HCT116 (cell line): ENCODE measurements at regions not wholly inside any gene's neighbourhood (a gene's known extent, or its start where the extent isn't known, plus 50 kb on each side); places are given as distances from the start of the nearest gene placed in this dataset.

Experiments
- ATAC-seq: fragments of 200-7000 bp; cut with Tn5 transposase; 2 replicates; pipeline ENCODE4 v1.9.1; 2020; ENCODE audit warnings: mild to moderate bottlenecking, moderate library complexity
- BruUV-seq: library from RNA; stranded (reverse); fragments of 400-500 nt; replicated peaks from 2 replicates; lab custom pipeline; 2021; lab: Mats Ljungman, UMichigan
- CTCF ChIA-PET: fragments of 300-600 bp; sonication (Branson Sonifier 250); formaldehyde crosslinking; loops from one replicate; lab custom pipeline; 2021; ENCODE audit warnings: antibody characterized with exemption; lab: Charles Lee
- POLR2A ChIA-PET: fragments of 300-600, 350-600 bp; sonication (Branson Sonifier 250); formaldehyde crosslinking; loops from one replicate; lab custom pipeline; 2021; ENCODE audit warnings: antibody characterized with exemption; lab: Charles Lee
- RAD21 ChIA-PET, 2 experiments: fragments of 300-600 bp; sonication (Branson Sonifier 250); formaldehyde crosslinking; loops; one replicate each; lab custom pipeline; 2023; ENCODE audit warnings: low total read pairs in 2 of 2; ENCODE audit not compliant: uncharacterized antibody in 2 of 2, unreplicated experiment in 2 of 2, low non-redundant PET in 1 of 2; lab: Charles Lee
- DNase-seq: peaks from one replicate; pipeline ENCODE4 v3.0.0-alpha.2; 2010; ENCODE audit warnings: low read depth, low spot score
- H2AFZ ChIP-seq: fragments of 200-600 bp; shearing (Covaris generic), sonication (generic); 2 replicates; pipeline ENCODE4 v1.6.1; 2017; ENCODE audit warnings: low read depth, mixed run types, mixed read lengths, antibody characterized with exemption, low read length; ENCODE audit not compliant: poor library complexity, severe bottlenecking
- H3K27ac ChIP-seq: 2 replicates; pipeline ENCODE4 v1.5.1; 2012; ENCODE audit warnings: low read depth, low read length
- H3K27me3 ChIP-seq: fragments of 200-600 bp; sonication (generic); 2 replicates; pipeline ENCODE4 v1.6.1; 2016; ENCODE audit warnings: mixed run types, low read length, mixed read lengths; ENCODE audit not compliant: insufficient read depth
- H3K36me3 ChIP-seq, 2 experiments: fragments of 200-500 bp in 1 of 2; fragments of 200-600 bp in 1 of 2; sonication (Bioruptor generic) in 1 of 2; sonication (generic) in 1 of 2; 2 replicates each; pipeline versions ENCODE4 v1.5.1 to v1.6.1; 2014 to 2016; ENCODE audit warnings: low read length in 2 of 2, inconsistent platforms in 1 of 2, mixed read lengths in 1 of 2, mixed run types in 1 of 2; ENCODE audit not compliant: insufficient read depth in 2 of 2, control insufficient read depth in 1 of 2
- H3K4me1 ChIP-seq, 2 experiments: fragments of 200-600 bp in 1 of 2; sonication (generic) in 1 of 2; 2 replicates each; pipeline versions ENCODE4 v1.5.1 to v1.6.1; 2012 to 2017; ENCODE audit warnings: low read length in 2 of 2, inconsistent platforms in 1 of 2, mild to moderate bottlenecking in 1 of 2, mixed read lengths in 1 of 2, mixed run types in 1 of 2, moderate library complexity in 1 of 2; ENCODE audit not compliant: insufficient read depth in 2 of 2, control insufficient read depth in 1 of 2
- H3K4me2 ChIP-seq: fragments of 200-600 bp; sonication (generic); 2 replicates; pipeline ENCODE4 v1.6.1; 2017; ENCODE audit warnings: mixed run types, low read length, mixed read lengths
- H3K4me3 ChIP-seq, 2 experiments: fragments of 200-600 bp in 1 of 2; sonication (generic) in 1 of 2; replicated peaks in 1 of 2; 2 replicates each; pipeline ENCODE4 v1.5.1; 2011 to 2016; ENCODE audit warnings: low read length in 2 of 2, control low read depth in 1 of 2, low read depth in 1 of 2, mild to moderate bottlenecking in 1 of 2, mixed read lengths in 1 of 2, mixed run types in 1 of 2
- H3K79me2 ChIP-seq: fragments of 200-600 bp; sonication (generic); 2 replicates; pipeline ENCODE4 v1.6.1; 2017; ENCODE audit warnings: mild to moderate bottlenecking, mixed run types, low read length, moderate library complexity, mixed read lengths; ENCODE audit not compliant: insufficient read depth
- H3K9ac ChIP-seq: fragments of 200-600 bp; sonication (generic); 2 replicates; pipeline ENCODE4 v1.6.1; 2016; ENCODE audit warnings: low read length, mixed read lengths
- H3K9me2 ChIP-seq: fragments of 200-600 bp; sonication (generic), shearing (Covaris generic); 2 replicates; pipeline ENCODE4 v1.6.1; 2017; ENCODE audit warnings: mixed run types, mild to moderate bottlenecking, moderate library complexity; ENCODE audit not compliant: insufficient read depth
- H3K9me3 ChIP-seq, 2 experiments: fragments of 200-500 bp in 1 of 2; fragments of 200-600 bp in 1 of 2; sonication (Bioruptor generic) in 1 of 2; sonication (generic) in 1 of 2; 2 replicates each; pipeline ENCODE4 v1.6.1; 2014 to 2017; ENCODE audit warnings: low read length in 2 of 2, mixed read lengths in 2 of 2, inconsistent platforms in 1 of 2, low read depth in 1 of 2, mild to moderate bottlenecking in 1 of 2, mixed run types in 1 of 2, moderate library complexity in 1 of 2; ENCODE audit not compliant: control insufficient read depth in 1 of 2, insufficient read depth in 1 of 2
- H4K20me1 ChIP-seq: fragments of 200-600 bp; sonication (generic), shearing (Covaris generic); 2 replicates; pipeline ENCODE4 v1.6.1; 2017; ENCODE audit warnings: mixed run types, mild to moderate bottlenecking, moderate library complexity; ENCODE audit not compliant: insufficient read depth
- ATF3 ChIP-seq: IDR thresholded peaks from 2 replicates; pipeline ENCODE4 v1.6.1; 2012
- CBX3 ChIP-seq: IDR thresholded peaks from 2 replicates; pipeline ENCODE4 v1.6.1; 2012; ENCODE audit warnings: low read depth
- CEBPB ChIP-seq: IDR thresholded peaks from 2 replicates; pipeline ENCODE4 v1.6.1; 2012; ENCODE audit warnings: low read depth
- ELF1 ChIP-seq: IDR thresholded peaks from 2 replicates; pipeline ENCODE4 v1.6.1; 2012; ENCODE audit warnings: low read depth, borderline replicate concordance
- EZH2 ChIP-seq: fragments of 200-600 bp; sonication (generic); IDR thresholded peaks from 2 replicates; pipeline ENCODE4 v1.6.1; 2017; ENCODE audit warnings: antibody characterized with exemption, mixed run types
- EZH2phosphoT487 ChIP-seq: fragments of 200-600 bp; IDR thresholded peaks from 2 replicates; pipeline ENCODE4 v1.6.1; 2018; ENCODE audit warnings: antibody characterized with exemption, borderline replicate concordance
- FOSL1 ChIP-seq: IDR thresholded peaks from 2 replicates; pipeline ENCODE4 v1.6.1; 2012; ENCODE audit warnings: low read depth
- JUND ChIP-seq: IDR thresholded peaks from 2 replicates; pipeline ENCODE4 v1.6.1; 2012
- MAX ChIP-seq: IDR thresholded peaks from 2 replicates; pipeline ENCODE4 v1.6.1; 2012
- POLR2A ChIP-seq: IDR thresholded peaks from 2 replicates; pipeline ENCODE4 v1.7.0; 2011; ENCODE audit warnings: borderline replicate concordance; ENCODE audit not compliant: insufficient read depth, insufficient read length; ENCODE audit errors: extremely low read depth
- POLR2AphosphoS5 ChIP-seq: IDR thresholded peaks from 2 replicates; pipeline ENCODE4 v1.6.1; 2011; ENCODE audit warnings: mild to moderate bottlenecking, low read depth, low read length, moderate library complexity
- RAD21 ChIP-seq: IDR thresholded peaks from 2 replicates; pipeline ENCODE4 v1.6.1; 2012; ENCODE audit warnings: low read depth, mild to moderate bottlenecking
- REST ChIP-seq: IDR thresholded peaks from 2 replicates; pipeline ENCODE4 v1.6.1; 2012; ENCODE audit warnings: low read depth
- SP1 ChIP-seq: IDR thresholded peaks from 2 replicates; pipeline ENCODE4 v1.6.1; 2012; ENCODE audit warnings: low read depth
- SRF ChIP-seq: IDR thresholded peaks from 2 replicates; pipeline ENCODE4 v1.6.1; 2012; ENCODE audit warnings: low read depth
- TCF7L2 ChIP-seq: IDR thresholded peaks from 2 replicates; pipeline ENCODE4 v1.7.0; 2011; ENCODE audit warnings: borderline replicate concordance, inconsistent platforms; ENCODE audit not compliant: insufficient read depth, insufficient read length; ENCODE audit errors: extremely low read depth
- YY1 ChIP-seq: IDR thresholded peaks from 2 replicates; pipeline ENCODE4 v1.6.1; 2011; ENCODE audit warnings: low read length, low read depth, moderate library complexity, mild to moderate bottlenecking; ENCODE audit not compliant: insufficient replicate concordance; ENCODE audit errors: extremely low read depth
- ZBTB33 ChIP-seq: IDR thresholded peaks from 2 replicates; pipeline ENCODE4 v1.6.1; 2011; ENCODE audit warnings: mild to moderate bottlenecking, low read length, moderate library complexity; ENCODE audit not compliant: insufficient replicate concordance; ENCODE audit errors: extremely low read depth
- ZFX ChIP-seq: fragments of 450-650 bp; IDR thresholded peaks from 2 replicates; pipeline ENCODE4 v1.6.1; 2017
- intact Hi-C: fragments of 100-400 bp; cut with micrococcal nuclease; formaldehyde crosslinking; loops from 2 replicates; pipeline ENCODE4 v1.10.0; 2022

GRCh38 chr5:7096294-7096693 lies 299.6 kb upstream of the ADCY2 start:
- H3K36me3 ChIP-seq = no peaks in the 10 kb centered on the region
- no peaks in the 10 kb centered on the region for H3K27me3 ChIP-seq
- ChIA-PET RAD21 (no interaction called here), CTCF (no interaction called here), POLR2A (no interaction called here)
- H3K4me2 ChIP-seq = no peak overlapping the region
- no peak overlapping the region for H3K4me3 ChIP-seq
- BruUV-seq = no TSS peak
- H3K79me2 ChIP-seq = no peaks in the 10 kb centered on the region
- H3K9me2 ChIP-seq = no peaks in the 10 kb centered on the region
- no peak for TF ChIP-seq ZFX
- no peak for TF ChIP-seq ELF1
- no peak for TF ChIP-seq ATF3
- TF ChIP-seq SRF = no peak
- TF ChIP-seq JUND = no peak
- TF ChIP-seq EZH2 = no peak
- TF ChIP-seq RAD21 = no peak
- no peak for TF ChIP-seq TCF7L2
- no peak for TF ChIP-seq FOSL1
- no peak for TF ChIP-seq EZH2phosphoT487
- TF ChIP-seq MAX = no peak
- no peak for TF ChIP-seq REST
- TF ChIP-seq CEBPB = no peak
- no peak for TF ChIP-seq POLR2AphosphoS5
- TF ChIP-seq YY1 = no peak
- TF ChIP-seq POLR2A = no peak
- TF ChIP-seq ZBTB33 = no peak
- no peak for TF ChIP-seq SP1
- TF ChIP-seq CBX3 = no peak
- H4K20me1 ChIP-seq = no peaks in the 10 kb centered on the region
- DNase-seq (no peak), ATAC-seq (no peak)
- no peaks in the 10 kb centered on the region for H3K4me1 ChIP-seq
- intact Hi-C loops = no loop called here
- H3K9ac ChIP-seq = no peak overlapping the region
- H3K9me3 ChIP-seq = peaks cover 7 to 16% of the 10 kb centered on the region in 2 experiments; a peak in 3 of 4 replicates
- no peak overlapping the region for H3K27ac ChIP-seq
- H2AFZ ChIP-seq = no peak overlapping the region
